ENCODE measurements at regions not wholly inside any gene's neighbourhood (a gene's known extent, or its start where the extent isn't known, plus 50 kb on each side); places are given as distances from the start of the nearest gene placed in this dataset.

DNA sequence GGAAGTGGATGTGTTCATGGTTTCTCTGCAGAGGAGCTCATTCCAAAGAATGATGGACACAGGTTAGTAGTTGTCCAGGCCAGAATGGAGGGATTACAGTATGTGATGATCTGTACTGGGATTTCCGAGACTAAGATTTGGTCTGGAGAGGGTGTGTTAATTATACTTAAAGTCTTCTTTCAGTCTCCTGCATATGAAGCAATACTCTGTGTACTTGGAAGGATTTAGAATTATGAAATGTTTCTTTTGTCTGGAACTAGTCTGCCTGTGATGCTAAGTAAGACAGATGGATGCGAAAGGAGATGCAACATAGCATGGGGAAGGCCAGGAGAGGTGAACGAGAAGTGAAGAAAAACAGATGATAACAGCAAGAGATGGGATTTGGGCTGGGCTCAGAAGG is 305.1 kb upstream of the LYZL1 start:
- H2AFZ ChIP-seq (ENCODE audit: low read depth, low read length), result peak overlapping the region; percentile 81; the same call in 1 of the 2 replicates
- no peak overlapping the region for H3K4me2 ChIP-seq (ENCODE audit: insufficient read depth, low read length)
- no TSS peak for BruUV-seq (replicated peaks)
- H3K9me1 ChIP-seq (ENCODE audit: control insufficient read depth, insufficient read depth, low read length), result no peaks in the 10 kb centered on the region
- H3K27me3 ChIP-seq (ENCODE audit: control insufficient read depth in 2 of 2, insufficient read depth in 2 of 2, low read length in 2 of 2), result no peaks in the 10 kb centered on the region
- intact Hi-C loops (cut with micrococcal nuclease), result no loop called here
- FAIRE-seq (no peak), ATAC-seq (no peak), DNase-seq (ENCODE audit: extremely low read depth in 1 of 4, low spot score in 3 of 4) (no peak)
- 64% methylated on average over 3 of the region's 3 CpGs for WGBS (ENCODE audit: insufficient coverage, low coverage, missing lambda C conversion rate)
- in situ Hi-C loops (cut with MboI), result no loop called here
- H3K4me1 ChIP-seq (replicated peaks in 1 of 2; ENCODE audit: control insufficient read depth in 2 of 2, insufficient read depth in 2 of 2, low read length in 2 of 2), result peaks cover 8 to 31% of the 10 kb centered on the region in 2 experiments; a peak in 4 of 5 replicates
- TF ChIP-seq CEBPB (tag; IDR thresholded peaks at IDR 0.05) (0 out of 2 replicates have a peak, but pooled peaks have one; percentile 20), ARID1B (IDR thresholded peaks at IDR 0.05) (no peak), TARDBP (IDR thresholded peaks at IDR 0.05) (no peak), CEBPG (CRISPR knock-in tag; IDR thresholded peaks at IDR 0.05) (no peak), CEBPG (tag; conservative IDR thresholded peaks at IDR 0.05 in 1 of 2, IDR thresholded peaks at IDR 0.05 in 1 of 2) (peak; percentile 58 to 60; a peak in 2 of 4 replicates)
- TF ChIP-seq, protein P1, sequence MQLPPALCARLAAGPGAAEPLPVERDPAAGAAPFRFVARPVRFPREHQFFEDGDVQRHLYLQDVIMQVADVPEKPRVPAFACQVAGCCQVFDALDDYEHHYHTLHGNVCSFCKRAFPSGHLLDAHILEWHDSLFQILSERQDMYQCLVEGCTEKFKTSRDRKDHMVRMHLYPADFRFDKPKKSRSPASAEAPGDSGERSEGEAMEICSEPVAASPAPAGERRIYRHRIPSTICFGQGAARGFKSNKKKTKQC (CRISPR knock-in tag; IDR thresholded peaks at IDR 0.05), result no peak
- TF ChIP-seq, protein P2, sequence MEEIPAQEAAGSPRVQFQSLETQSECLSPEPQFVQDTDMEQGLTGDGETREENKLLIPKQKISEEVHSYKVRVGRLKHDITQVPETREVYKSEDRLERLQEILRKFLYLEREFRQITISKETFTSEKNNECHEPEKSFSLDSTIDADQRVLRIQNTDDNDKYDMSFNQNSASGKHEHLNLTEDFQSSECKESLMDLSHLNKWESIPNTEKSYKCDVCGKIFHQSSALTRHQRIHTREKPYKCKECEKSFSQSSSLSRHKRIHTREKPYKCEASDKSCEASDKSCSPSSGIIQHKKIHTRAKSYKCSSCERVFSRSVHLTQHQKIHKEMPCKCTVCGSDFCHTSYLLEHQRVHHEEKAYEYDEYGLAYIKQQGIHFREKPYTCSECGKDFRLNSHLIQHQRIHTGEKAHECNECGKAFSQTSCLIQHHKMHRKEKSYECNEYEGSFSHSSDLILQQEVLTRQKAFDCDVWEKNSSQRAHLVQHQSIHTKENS (CRISPR knock-in tag; IDR thresholded peaks at IDR 0.05), result no peak
- POLR2A ChIA-PET, result no interaction called here
- CTCF ChIA-PET (ENCODE audit: low intra/inter-chr PET ratio), result no interaction called here
- H4K20me1 ChIP-seq (replicated peaks; ENCODE audit: control insufficient read depth, insufficient read depth, low read length), result no peaks in the 10 kb centered on the region
- H3K36me3 ChIP-seq (ENCODE audit: control insufficient read depth, insufficient read depth, low read length), result no peaks in the 10 kb centered on the region
- H3K4me3 ChIP-seq, result no peak overlapping the region
- H3K27ac ChIP-seq (ENCODE audit: extremely low read depth, low read depth, low read length), result no peak overlapping the region; the same call in 2 of the 3 replicates
- H3K9me3 ChIP-seq (replicated peaks; ENCODE audit: control insufficient read depth, insufficient read depth, low read depth, low read length), result no peaks in the 10 kb centered on the region
- no peak overlapping the region for H3K9ac ChIP-seq (ENCODE audit: insufficient read depth in 1 of 2, low read depth in 2 of 2, low read length in 2 of 2)
- no peaks in the 10 kb centered on the region for H3K79me2 ChIP-seq (ENCODE audit: control insufficient read depth, insufficient read depth, low read length)
